GM12872 (cell line): ENCODE measurements at regions not wholly inside any gene's neighbourhood (a gene's known extent, or its start where the extent isn't known, plus 50 kb on each side); places are given as distances from the start of the nearest gene placed in this dataset.

ENCODE experiments used
- TF ChIP-seq, protein P1 (sequence below): IDR thresholded peaks from 3 replicates; pipeline ENCODE4 v1.5.1; 2011; ENCODE audit warnings: low read depth, mild to moderate bottlenecking, low read length, moderate library complexity; ENCODE audit not compliant: insufficient read depth

DNA sequence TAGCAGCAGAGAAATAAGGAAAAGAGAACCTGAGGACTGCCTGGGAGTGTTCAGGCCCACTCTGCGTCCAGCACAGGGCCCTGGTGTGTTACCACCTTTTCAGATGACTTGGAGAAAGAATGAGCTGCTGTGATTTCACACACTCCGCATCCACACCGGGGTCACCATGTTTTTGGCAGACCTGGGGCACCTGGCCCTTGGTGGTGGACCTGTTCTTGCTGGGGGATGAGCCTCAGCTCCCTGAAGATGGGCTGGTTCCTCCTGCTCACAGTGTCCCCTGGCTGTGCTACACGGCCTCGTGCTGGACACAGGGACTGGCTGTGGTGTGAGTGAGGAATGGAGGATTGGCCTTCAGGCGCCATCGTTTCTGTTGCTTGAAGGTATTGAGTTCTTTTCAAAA is 1381.4 kb downstream of the TBC1D22A start:
- TF ChIP-seq, protein P1, sequence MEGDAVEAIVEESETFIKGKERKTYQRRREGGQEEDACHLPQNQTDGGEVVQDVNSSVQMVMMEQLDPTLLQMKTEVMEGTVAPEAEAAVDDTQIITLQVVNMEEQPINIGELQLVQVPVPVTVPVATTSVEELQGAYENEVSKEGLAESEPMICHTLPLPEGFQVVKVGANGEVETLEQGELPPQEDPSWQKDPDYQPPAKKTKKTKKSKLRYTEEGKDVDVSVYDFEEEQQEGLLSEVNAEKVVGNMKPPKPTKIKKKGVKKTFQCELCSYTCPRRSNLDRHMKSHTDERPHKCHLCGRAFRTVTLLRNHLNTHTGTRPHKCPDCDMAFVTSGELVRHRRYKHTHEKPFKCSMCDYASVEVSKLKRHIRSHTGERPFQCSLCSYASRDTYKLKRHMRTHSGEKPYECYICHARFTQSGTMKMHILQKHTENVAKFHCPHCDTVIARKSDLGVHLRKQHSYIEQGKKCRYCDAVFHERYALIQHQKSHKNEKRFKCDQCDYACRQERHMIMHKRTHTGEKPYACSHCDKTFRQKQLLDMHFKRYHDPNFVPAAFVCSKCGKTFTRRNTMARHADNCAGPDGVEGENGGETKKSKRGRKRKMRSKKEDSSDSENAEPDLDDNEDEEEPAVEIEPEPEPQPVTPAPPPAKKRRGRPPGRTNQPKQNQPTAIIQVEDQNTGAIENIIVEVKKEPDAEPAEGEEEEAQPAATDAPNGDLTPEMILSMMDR = no peak

DNA sequence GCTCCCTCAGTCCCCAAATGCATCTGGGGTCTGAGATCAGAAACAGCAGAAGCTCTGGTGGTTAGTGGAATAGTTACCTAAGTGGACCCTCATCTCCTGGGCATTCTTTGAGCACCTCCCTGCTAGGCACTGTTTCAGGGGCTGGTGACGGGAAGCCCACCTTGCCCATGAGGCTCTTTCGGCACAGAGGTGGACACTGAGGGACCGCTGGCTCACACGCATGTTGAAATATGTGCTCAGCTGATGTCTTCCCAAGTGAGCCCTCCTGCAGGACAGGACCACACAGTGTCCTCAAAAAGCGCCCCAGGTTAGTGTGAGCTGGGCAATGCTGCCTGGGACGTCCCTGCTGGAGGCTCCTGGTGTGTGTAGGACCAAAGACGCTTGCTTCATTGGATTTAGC is 1379.9 kb downstream of the TBC1D22A start:
- TF ChIP-seq, protein P1 = no peak

DNA sequence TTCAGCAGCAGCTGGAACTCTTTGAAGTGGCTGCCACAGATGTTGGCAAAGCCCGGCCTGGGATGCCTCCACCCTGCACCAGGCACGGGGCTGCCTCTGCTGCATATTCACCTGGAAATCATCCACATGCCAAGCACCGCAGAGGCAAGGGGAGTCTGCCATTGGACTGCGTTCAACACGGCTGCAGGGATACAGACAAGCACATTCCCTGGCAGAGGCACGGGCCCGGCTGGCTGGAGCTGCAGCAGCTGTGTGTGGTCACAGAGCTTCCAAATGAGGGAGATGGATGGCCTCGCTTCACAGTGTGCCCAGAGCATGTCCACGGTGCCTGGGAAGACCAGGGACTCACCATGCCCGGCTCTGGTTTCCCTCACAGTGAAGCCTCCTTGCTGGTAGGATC is 1378.9 kb downstream of the TBC1D22A start:
- TF ChIP-seq, protein P1 = no peak

DNA sequence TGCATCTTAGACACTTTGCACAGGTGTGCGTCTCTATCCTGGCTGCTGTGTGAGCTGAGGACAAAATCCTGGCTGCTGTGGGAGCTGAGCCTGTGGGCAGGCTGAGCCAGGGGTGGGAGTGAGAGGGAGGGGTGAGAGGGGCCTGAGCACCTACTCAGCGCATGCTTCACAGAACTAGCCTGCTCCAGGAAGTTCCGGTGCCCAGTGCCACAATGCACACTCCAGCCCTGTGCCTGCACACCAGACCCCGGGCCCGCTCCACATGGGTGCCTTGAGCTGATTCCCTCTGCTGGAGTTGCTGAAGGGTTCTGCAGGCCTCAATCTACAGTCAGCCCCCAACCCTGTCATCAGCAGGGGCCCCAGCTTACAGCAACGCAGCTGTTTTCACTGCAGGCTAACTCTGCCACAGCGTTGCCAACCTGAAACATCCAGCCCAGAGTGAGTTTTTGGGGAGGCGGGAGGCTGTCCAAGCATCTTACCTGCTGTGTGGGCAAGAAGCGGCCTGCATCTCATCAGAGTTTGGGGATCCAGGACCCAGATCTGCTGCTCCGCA is 1377.9 kb downstream of the TBC1D22A start:
- TF ChIP-seq, protein P1 = no peak

DNA sequence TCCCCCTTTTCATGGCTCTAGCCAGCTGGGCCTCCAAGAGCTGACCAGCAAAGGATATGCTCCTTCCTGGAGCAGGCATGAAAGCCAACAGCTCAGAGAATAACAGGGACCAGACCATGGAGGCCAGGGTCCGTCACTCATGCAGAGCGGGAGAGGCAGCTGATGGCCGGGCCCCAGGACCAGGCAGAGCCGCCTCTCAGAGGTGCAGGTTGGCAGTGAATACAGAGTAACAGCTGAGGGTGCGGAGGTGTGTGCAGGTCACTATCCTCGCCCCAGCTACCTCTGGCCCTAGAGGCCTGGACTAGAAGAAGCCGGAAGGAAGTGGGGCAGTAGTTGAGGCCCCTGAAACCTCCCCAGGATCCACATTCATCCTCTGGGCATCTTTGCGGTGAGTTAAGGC is 1377.3 kb downstream of the TBC1D22A start:
- TF ChIP-seq, protein P1 = no peak

DNA sequence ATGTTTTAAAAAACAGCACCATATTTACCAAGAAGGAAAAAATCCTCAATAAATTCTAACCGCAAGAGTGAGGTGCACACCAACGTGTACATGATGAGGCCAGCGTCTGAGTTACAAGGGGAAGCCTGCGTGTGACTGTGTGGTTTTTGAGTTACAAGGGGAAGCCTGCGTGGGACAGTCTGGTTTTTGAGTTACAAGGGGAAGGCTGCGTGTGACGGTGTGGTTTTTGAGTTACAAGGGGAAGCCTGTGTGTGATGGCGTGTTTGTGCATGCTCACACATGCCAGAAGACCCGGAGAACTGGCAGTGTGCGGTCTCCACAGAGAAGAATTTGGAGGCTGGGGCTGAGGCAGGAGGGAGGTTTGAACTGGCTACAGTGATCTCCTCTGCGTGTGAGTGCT is 1376.4 kb downstream of the TBC1D22A start:
- TF ChIP-seq, protein P1 = no peak

DNA sequence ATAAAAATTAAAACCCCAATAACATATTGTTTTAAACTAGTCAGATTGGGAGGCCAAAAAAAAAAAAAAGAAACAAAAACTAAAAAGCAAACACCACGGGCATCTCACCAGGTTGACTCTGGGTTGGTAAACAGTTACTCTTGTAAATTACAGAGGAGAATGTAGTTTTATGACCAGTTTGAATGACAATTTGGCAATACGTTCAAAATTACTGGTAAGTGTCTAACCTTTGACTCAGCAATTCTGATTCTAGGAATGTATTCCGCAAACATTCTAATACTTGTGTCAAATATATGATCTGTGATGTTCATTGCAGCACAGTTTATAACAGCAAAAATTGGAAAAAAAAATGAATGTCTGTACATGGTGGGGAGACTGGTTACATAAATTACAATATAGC is 1376.0 kb downstream of the TBC1D22A start:
- TF ChIP-seq, protein P1 = no peak
